AG10803 (cell line): ENCODE measurements at regions not wholly inside any gene's neighbourhood (a gene's known extent, or its start where the extent isn't known, plus 50 kb on each side); places are given as distances from the start of the nearest gene placed in this dataset.
A peak's percentile ranks its signal among the peaks of the same experiment; 100 is the strongest.

Experiments used
- DNase-seq: peaks from one replicate; pipeline ENCODE4 v3.0.0; 2010; ENCODE audit warnings: low read depth
- H3K4me3 ChIP-seq: 2 replicates; pipeline ENCODE4 v1.5.1; 2011; ENCODE audit warnings: mild to moderate bottlenecking, low read length, control low read depth
- CTCF ChIP-seq: conservative IDR thresholded peaks from 2 replicates; pipeline ENCODE4 v1.5.1; 2011; ENCODE audit warnings: mild to moderate bottlenecking, low read length, control low read depth, inconsistent platforms

- H3K4me3 ChIP-seq: no peak overlapping the region
- no peak for TF ChIP-seq CTCF
- peak; percentile 40 for DNase-seq
These were observed 79.3 kb upstream of the GLI2 start for GRCh38 chr2:120656273-120656950.

- H3K4me3 ChIP-seq: no peak overlapping the region
- no peak for DNase-seq
- no peak for TF ChIP-seq CTCF
These were observed 77.5 kb upstream of the GLI2 start for GRCh38 chr2:120658042-120658769.

GRCh38 chr2:120658770-120659158 is 76.9 kb upstream of the GLI2 start:
- no peak for TF ChIP-seq CTCF
- H3K4me3 ChIP-seq: no peak overlapping the region
- no peak for DNase-seq

GRCh38 chr2:120659275-120659977 is 76.2 kb upstream of the GLI2 start:
- TF ChIP-seq CTCF: no peak
- H3K4me3 ChIP-seq: no peak overlapping the region
- no peak for DNase-seq

- no peak for DNase-seq
- no peak overlapping the region for H3K4me3 ChIP-seq
- no peak for TF ChIP-seq CTCF
These were observed 75.5 kb upstream of the GLI2 start for GRCh38 chr2:120660056-120660694.

GRCh38 chr2:120660771-120661459 is 74.8 kb upstream of the GLI2 start:
- TF ChIP-seq CTCF: no peak
- no peak overlapping the region for H3K4me3 ChIP-seq
- DNase-seq: no peak
